Vagina (tissue), 2 donors: ENCODE measurements at regions not wholly inside any gene's neighbourhood (a gene's known extent, or its start where the extent isn't known, plus 50 kb on each side); places are given as distances from the start of the nearest gene placed in this dataset.

Source experiments
- DNase-seq, 2 donors: peaks; one replicate each; pipeline ENCODE4 v3.0.0-alpha.2; 2017; ENCODE audit errors: extremely low spot score in 2 of 2
- H3K27ac ChIP-seq: fragments of 200-600 bp; sonication (generic); one replicate; pipeline ENCODE4 v1.5.1; 2019
- H3K27me3 ChIP-seq: fragments of 200-600 bp; sonication (generic); one replicate; pipeline ENCODE4 v1.5.1; 2019
- H3K36me3 ChIP-seq, 2 donors: fragments of 200-600 bp; sonication (generic); one replicate each; pipeline ENCODE4 v1.5.1; 2017 to 2019
- H3K4me1 ChIP-seq: fragments of 200-600 bp; sonication (generic); one replicate; pipeline ENCODE4 v1.5.1; 2019
- H3K4me3 ChIP-seq, 2 donors: fragments of 200-600 bp; sonication (generic); 1 replicate in 1 of 2; 2 replicates in 1 of 2; pipeline ENCODE4 v1.5.1; 2016 to 2019
- H3K9me3 ChIP-seq: fragments of 200-600 bp; sonication (generic); one replicate; pipeline ENCODE4 v1.5.1; 2019
- POLR2A ChIP-seq, 2 donors: fragments of 450-650 bp; IDR thresholded peaks; one replicate each; pipeline ENCODE4 v1.6.1; 2017; ENCODE audit warnings: antibody characterized with exemption in 2 of 2, mild to moderate bottlenecking in 2 of 2, moderate library complexity in 2 of 2
- POLR2AphosphoS5 ChIP-seq, 2 donors: sonication (generic); formaldehyde crosslinking; IDR thresholded peaks; one replicate each; pipeline ENCODE4 v1.9.0; 2017; ENCODE audit warnings: antibody characterized with exemption in 2 of 2, mild to moderate bottlenecking in 2 of 2, low read depth in 1 of 2; ENCODE audit not compliant: insufficient read depth in 1 of 2
- intact Hi-C: fragments of 100-400 bp; cut with DNase I; formaldehyde crosslinking; loops from one replicate; pipeline ENCODE4 v1.15.1; 2023
- TF ChIP-seq, protein P1 (sequence below), 3 experiments: fragments of 450-650 bp in 2 of 3; fragments of 200-600 bp in 1 of 3; sonication (generic) in 1 of 3; IDR thresholded peaks; one replicate each; pipeline ENCODE4 v1.5.1; 2017 to 2019; ENCODE audit warnings: antibody characterized with exemption in 3 of 3, mild to moderate bottlenecking in 2 of 3, moderate library complexity in 2 of 3

DNA sequence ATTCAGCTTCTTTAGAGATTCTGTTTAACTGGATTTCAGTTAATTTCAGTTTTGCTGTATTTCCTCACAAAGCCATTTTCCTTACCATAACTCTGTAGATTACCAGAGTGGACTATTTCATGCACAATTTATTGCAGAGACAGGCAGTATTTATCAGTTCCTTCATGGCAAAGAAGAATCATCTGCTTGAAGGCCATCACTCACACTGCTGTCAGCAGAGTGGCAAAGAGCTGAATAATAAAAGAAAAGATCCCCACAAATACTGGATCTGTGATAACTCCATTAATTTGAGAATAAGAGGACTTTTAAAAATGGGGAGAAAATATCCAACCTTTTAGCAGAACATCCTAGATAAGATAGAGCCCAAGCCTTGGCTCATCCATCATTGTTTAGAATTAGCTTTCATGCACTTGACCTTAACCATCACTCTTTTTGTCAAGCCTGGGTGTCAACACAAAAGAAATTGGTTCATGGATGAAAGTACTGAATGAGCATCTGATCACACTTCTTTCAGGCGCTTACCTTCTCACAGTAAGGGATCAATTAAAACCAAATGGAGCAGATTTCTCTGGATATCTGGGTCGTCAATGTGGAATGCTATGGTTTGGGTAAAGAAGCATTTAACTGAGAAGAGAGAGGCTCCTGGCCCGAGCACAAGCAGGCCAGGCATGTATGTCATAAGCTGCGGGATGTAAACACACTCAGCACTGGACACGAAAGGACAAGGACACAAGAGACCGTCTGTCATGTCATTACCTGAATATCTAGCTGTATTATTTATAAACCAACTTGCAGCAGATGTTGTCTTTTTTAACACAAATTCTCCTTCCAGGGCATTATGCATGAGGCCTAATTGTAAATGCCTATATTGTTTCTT lies 376.2 kb downstream of the ZNF521 start:
- no peak for DNase-seq
- Histone ChIP-seq H3K4me1 (no peaks in the 10 kb centered on the region), H3K9me3 (no peaks in the 10 kb centered on the region), H3K36me3 (no peaks in the 10 kb centered on the region), H3K27me3 (no peaks in the 10 kb centered on the region), H3K4me3 (no peak overlapping the region), H3K27ac (no peak overlapping the region)
- intact Hi-C loops = no loop called here
- TF ChIP-seq POLR2A (IDR thresholded peaks at IDR 0.05) = no peak
- TF ChIP-seq, protein P1, sequence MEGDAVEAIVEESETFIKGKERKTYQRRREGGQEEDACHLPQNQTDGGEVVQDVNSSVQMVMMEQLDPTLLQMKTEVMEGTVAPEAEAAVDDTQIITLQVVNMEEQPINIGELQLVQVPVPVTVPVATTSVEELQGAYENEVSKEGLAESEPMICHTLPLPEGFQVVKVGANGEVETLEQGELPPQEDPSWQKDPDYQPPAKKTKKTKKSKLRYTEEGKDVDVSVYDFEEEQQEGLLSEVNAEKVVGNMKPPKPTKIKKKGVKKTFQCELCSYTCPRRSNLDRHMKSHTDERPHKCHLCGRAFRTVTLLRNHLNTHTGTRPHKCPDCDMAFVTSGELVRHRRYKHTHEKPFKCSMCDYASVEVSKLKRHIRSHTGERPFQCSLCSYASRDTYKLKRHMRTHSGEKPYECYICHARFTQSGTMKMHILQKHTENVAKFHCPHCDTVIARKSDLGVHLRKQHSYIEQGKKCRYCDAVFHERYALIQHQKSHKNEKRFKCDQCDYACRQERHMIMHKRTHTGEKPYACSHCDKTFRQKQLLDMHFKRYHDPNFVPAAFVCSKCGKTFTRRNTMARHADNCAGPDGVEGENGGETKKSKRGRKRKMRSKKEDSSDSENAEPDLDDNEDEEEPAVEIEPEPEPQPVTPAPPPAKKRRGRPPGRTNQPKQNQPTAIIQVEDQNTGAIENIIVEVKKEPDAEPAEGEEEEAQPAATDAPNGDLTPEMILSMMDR (IDR thresholded peaks at IDR 0.05) = no peak
- TF ChIP-seq POLR2AphosphoS5 (IDR thresholded peaks at IDR 0.05; ENCODE audit: insufficient read depth in 1 of 2, low read depth in 1 of 2) = no peak

DNA sequence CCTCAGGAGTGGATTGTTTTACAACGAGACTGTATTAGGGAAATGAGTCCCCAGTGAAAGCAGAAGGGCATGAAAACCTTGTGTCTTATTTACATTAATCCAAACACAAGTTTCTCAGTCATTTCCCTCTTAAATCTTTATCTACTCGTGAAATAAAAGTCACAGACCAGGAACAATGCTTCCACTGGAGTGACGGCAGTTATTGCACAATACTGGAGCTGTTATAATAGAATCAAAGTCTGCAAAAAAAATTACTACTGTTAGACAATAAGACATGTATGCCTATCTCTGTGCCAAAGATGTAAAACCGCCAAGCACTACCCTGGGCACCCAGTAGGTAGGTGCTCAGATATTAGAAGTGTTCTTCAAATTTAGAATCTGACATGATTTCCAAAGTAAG lies 375.5 kb downstream of the ZNF521 start:
- TF ChIP-seq POLR2A (IDR thresholded peaks at IDR 0.05) (no peak), POLR2AphosphoS5 (IDR thresholded peaks at IDR 0.05; ENCODE audit: insufficient read depth in 1 of 2, low read depth in 1 of 2) (no peak)
- TF ChIP-seq, protein P1 (IDR thresholded peaks at IDR 0.05) = no peak
- DNase-seq = no peak
- no peaks in the 10 kb centered on the region for H3K9me3 ChIP-seq
- H3K27me3 ChIP-seq = no peaks in the 10 kb centered on the region
- no peaks in the 10 kb centered on the region for H3K36me3 ChIP-seq
- H3K4me1 ChIP-seq = no peaks in the 10 kb centered on the region
- intact Hi-C loops = no loop called here
- no peak overlapping the region for H3K4me3 ChIP-seq
- H3K27ac ChIP-seq = no peak overlapping the region

DNA sequence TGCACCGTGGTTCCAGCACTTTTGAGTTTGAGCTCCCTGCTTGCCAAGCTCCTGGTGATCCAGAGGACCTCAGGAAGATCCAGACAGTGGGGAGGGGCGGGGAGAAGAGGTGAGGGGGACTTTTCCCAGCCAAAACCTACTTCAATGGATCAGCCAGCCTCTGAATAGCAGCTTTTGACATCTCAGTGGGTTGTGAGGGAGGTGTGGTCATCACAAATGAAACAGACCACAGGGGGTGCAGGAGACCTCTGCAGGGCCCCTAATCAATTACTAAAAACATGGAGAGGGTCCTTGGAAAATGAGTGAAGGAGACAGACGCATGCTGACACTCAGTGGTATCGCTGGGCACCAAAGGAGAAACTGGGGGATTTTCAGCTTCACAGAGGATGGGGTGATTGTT lies 372.7 kb downstream of the ZNF521 start:
- Histone ChIP-seq H3K4me3 (no peak overlapping the region), H3K4me1 (no peaks in the 10 kb centered on the region), H3K36me3 (no peaks in the 10 kb centered on the region), H3K9me3 (no peaks in the 10 kb centered on the region), H3K27ac (no peak overlapping the region), H3K27me3 (no peaks in the 10 kb centered on the region)
- no peak for DNase-seq
- intact Hi-C loops = no loop called here
- no peak for TF ChIP-seq POLR2AphosphoS5 (IDR thresholded peaks at IDR 0.05; ENCODE audit: insufficient read depth in 1 of 2, low read depth in 1 of 2)
- TF ChIP-seq, protein P1 (IDR thresholded peaks at IDR 0.05) = no peak
- no peak for TF ChIP-seq POLR2A (IDR thresholded peaks at IDR 0.05)

DNA sequence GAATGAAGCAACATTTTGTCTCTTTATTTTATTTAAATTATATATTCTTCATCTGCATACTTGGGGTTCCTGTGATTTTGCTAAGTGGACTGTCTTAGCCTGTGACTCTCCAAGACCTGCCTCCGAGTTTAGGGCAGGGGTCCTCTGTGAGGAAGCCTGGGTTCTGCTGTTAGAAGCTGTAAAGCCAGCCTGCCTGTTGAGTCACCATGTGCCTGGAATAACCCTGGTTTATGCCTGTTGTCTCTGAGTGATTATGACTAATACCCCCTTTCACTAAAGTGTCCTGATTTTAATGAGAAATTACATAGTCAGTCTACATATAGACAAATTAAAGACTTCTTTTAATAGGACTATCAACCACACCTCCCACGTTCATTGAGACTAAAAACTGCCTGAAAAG lies 369.1 kb downstream of the ZNF521 start:
- Histone ChIP-seq H3K4me1 (peaks cover 23% of the 10 kb centered on the region), H3K9me3 (no peaks in the 10 kb centered on the region), H3K36me3 (no peaks in the 10 kb centered on the region), H3K4me3 (no peak overlapping the region), H3K27ac (no peak overlapping the region), H3K27me3 (no peaks in the 10 kb centered on the region)
- no peak for DNase-seq
- TF ChIP-seq POLR2A (IDR thresholded peaks at IDR 0.05) (no peak), POLR2AphosphoS5 (IDR thresholded peaks at IDR 0.05; ENCODE audit: insufficient read depth in 1 of 2, low read depth in 1 of 2) (no peak)
- TF ChIP-seq, protein P1 (IDR thresholded peaks at IDR 0.05) = no peak
- intact Hi-C loops = no loop called here

DNA sequence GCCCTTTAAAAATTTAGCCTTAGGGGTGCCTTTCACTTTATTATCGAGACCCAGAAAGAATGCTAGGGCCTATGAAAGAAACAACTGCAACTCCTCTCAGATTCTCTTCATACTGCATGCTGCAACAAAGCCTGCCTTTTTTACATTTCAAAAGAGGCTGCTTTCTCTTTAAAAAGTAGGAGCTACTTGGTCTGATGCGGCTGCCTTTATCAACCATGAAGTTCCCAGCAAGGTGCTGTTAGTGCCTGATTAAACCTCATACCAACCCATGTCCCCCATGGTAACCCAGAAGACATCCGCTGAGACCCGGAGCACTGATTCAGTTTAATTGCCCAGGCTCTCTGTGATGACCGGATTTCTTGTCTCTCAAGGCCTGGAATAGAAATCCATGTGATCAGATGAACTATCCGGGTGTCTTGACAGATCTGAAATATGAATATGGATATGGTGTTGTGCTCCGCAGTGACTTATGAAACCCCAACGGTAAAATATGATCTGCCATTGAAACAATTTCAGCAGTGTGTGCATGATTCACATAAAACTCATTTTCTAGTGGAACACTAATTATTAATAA lies 368.3 kb downstream of the ZNF521 start:
- Histone ChIP-seq H3K9me3 (no peaks in the 10 kb centered on the region), H3K27me3 (no peaks in the 10 kb centered on the region), H3K36me3 (no peaks in the 10 kb centered on the region), H3K27ac (no peak overlapping the region), H3K4me3 (no peak overlapping the region), H3K4me1 (peaks cover 31% of the 10 kb centered on the region)
- intact Hi-C loops = no loop called here
- TF ChIP-seq POLR2A (IDR thresholded peaks at IDR 0.05) (no peak), POLR2AphosphoS5 (IDR thresholded peaks at IDR 0.05; ENCODE audit: insufficient read depth in 1 of 2, low read depth in 1 of 2) (no peak)
- TF ChIP-seq, protein P1 (IDR thresholded peaks at IDR 0.05) = no peak
- DNase-seq = no peak
